ENCODE measurements at regions not wholly inside any gene's neighbourhood (a gene's known extent, or its start where the extent isn't known, plus 50 kb on each side); places are given as distances from the start of the nearest gene placed in this dataset.

GRCh38 chr1:55519937-55520683 is 304.9 kb upstream of the USP24 start:
- H2BK20ac ChIP-seq (ENCODE audit: low read length): no peak overlapping the region
- H3K23me2 ChIP-seq (ENCODE audit: low read depth, low read length): no peaks in the 10 kb centered on the region
- 99% methylated on average over 6 of the region's 6 CpGs; no CpG with 5 or more reads in 1 of the 2 experiments for WGBS, 2 experiments (ENCODE audit: extremely low coverage in 1 of 2, insufficient coverage in 1 of 2, insufficient read length in 1 of 2, insufficient replicate concordance in 2 of 2, low coverage in 1 of 2, low lambda C conversion rate in 2 of 2, missing lambda C conversion rate in 1 of 2)
- no peak overlapping the region for H2BK12ac ChIP-seq (ENCODE audit: low read depth, low read length)
- no peak overlapping the region for H3K9ac ChIP-seq (replicated peaks in 1 of 4; ENCODE audit: extremely low read depth in 1 of 4, low read depth in 3 of 4, low read length in 3 of 4)
- no peak overlapping the region for H2AK5ac ChIP-seq (ENCODE audit: low read depth, low read length)
- no peak overlapping the region for H3K18ac ChIP-seq (ENCODE audit: extremely low read depth, low read length)
- no peaks in the 10 kb centered on the region for H3K79me1 ChIP-seq (ENCODE audit: low read depth, low read length)
- no peak overlapping the region for H2BK120ac ChIP-seq (replicated peaks; ENCODE audit: low read depth, low read length)
- H3K4me1 ChIP-seq (replicated peaks in 1 of 4; ENCODE audit: control insufficient read depth in 3 of 4, insufficient read depth in 4 of 4, low read length in 3 of 4): no peaks in the 10 kb centered on the region
- no peak overlapping the region for H3K56ac ChIP-seq (replicated peaks; ENCODE audit: insufficient read length, low read depth, low read length)
- H3K27ac ChIP-seq (ENCODE audit: low read depth, low read length): no peak overlapping the region
- H3K14ac ChIP-seq (ENCODE audit: insufficient read length): no peak overlapping the region
- no peak overlapping the region for H2BK15ac ChIP-seq (ENCODE audit: low read length)
- no peaks in the 10 kb centered on the region for H4K20me1 ChIP-seq (replicated peaks in 1 of 2; ENCODE audit: control insufficient read depth in 1 of 2, insufficient read depth in 2 of 2, low read length in 2 of 2)
- H3K4ac ChIP-seq (replicated peaks; ENCODE audit: insufficient read length, low read depth, low read length): no peak overlapping the region
- no peak overlapping the region for H2BK5ac ChIP-seq (ENCODE audit: low read depth, low read length)
- ChIA-PET POLR2A (ENCODE audit: partially characterized antibody) (no interaction called here), CTCF (ENCODE audit: partially characterized antibody) (interaction anchor here (0.6 kb wide), 1 partner anchor 68 kb away, joined by 5 read pairs; no protein-coding TSS in a partner anchor)
- H3K4me3 ChIP-seq (ENCODE audit: extremely low read depth in 1 of 4, insufficient read depth in 2 of 4, low read depth in 3 of 4, low read length in 4 of 4): no peak overlapping the region
- no peak overlapping the region for H4K8ac ChIP-seq (ENCODE audit: extremely low read depth, insufficient read depth, low read length)
- no peak for DNase-seq (ENCODE audit: low read depth in 1 of 2, low spot score in 2 of 2)
- no peak overlapping the region for H3K23ac ChIP-seq (ENCODE audit: insufficient read length)
- no peak overlapping the region for H4K5ac ChIP-seq (ENCODE audit: insufficient read length, low read depth, low read length)
- H3K79me2 ChIP-seq (ENCODE audit: control insufficient read depth in 1 of 2, insufficient read depth in 2 of 2, low read length in 2 of 2): no peaks in the 10 kb centered on the region
- H2AFZ ChIP-seq (ENCODE audit: low read length): no peak overlapping the region
- FAIRE-seq: no peak
- no peak overlapping the region for H4K91ac ChIP-seq (replicated peaks; ENCODE audit: insufficient read length, low read length)
- H3K36me3 ChIP-seq (ENCODE audit: control insufficient read depth in 2 of 4, insufficient read depth in 4 of 4, low read length in 3 of 4): no peaks in the 10 kb centered on the region
- no peak for TF ChIP-seq BCL11A (IDR thresholded peaks at IDR 0.05; ENCODE audit: low read depth in 2 of 2, low read length in 2 of 2)
- no peak overlapping the region for H3K4me2 ChIP-seq (ENCODE audit: insufficient read depth in 1 of 2, low read depth in 2 of 2, low read length in 2 of 2)
- H3K27me3 ChIP-seq (replicated peaks in 1 of 4; ENCODE audit: control insufficient read depth in 3 of 4, extremely low read depth in 1 of 4, insufficient read depth in 3 of 4, low read length in 3 of 4): no peaks in the 10 kb centered on the region
- no peaks in the 10 kb centered on the region for H3K9me3 ChIP-seq (ENCODE audit: insufficient read depth in 2 of 2, low read depth in 1 of 2, low read length in 1 of 2)
